ENCODE measurements at regions not wholly inside any gene's neighbourhood (a gene's known extent, or its start where the extent isn't known, plus 50 kb on each side); places are given as distances from the start of the nearest gene placed in this dataset.

DNA sequence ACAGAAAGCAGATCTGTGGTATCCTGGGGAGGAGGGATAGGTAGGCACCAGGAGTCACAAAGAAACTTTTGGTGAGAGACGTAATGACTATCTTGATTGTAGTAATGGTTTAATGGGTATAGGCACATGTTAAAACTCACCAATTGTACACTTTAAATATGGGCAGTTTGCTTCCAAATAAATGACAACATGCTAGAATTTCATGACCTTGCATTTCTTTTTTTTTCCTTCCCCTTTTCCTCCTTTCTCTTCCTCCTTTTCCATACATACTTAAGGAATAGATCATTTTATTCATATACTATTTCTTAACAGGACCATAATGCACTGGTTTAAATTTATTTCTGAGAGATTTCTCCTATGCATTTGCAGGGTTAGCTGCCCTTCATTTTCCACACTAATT is 341.8 kb downstream of the TMEM182 start:
- FAIRE-seq = no peak

DNA sequence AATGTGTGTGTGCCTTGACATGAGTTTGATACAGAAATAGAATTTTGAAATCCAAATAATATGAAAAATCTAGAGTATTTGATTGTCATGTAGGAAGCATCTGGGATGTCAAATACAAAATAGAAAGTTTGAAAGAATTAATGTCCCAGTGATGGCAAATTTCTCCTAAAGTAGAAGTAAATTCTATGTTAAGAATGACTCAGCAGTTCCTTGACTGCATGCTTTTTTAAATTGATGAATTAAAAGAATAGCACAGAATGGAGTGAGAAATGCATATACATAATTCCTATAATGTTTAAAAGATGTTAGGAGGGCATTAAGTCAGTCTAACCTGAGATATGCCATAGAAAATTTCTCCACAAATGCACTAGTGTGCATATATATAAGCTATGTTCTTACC is 357.5 kb downstream of the TMEM182 start:
- no peak for DNase-seq (ENCODE audit: insufficient read length, low spot score)
- FAIRE-seq = no peak

More for the DNA sequence above, 341.8 kb downstream of the TMEM182 start:
- no peak for DNase-seq (ENCODE audit: insufficient read length, low spot score)

DNA sequence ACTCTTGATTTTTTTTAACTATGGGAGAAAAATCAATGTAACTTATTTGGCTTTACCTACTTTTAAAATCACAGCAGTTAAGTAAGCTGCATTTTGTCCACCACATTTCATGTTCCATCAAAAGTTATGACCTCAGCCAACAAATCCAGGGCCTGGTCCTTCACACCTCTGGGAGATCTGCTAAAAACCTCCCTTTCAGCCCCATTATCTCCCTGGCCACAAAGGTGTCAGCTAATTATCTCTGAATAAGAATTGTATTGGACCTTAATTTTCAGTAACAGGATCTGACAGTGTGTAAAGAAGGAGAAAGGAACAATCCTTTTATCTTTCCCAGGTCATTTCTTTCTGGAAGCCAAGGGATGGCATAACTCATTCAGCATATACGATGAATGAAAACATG is 359.3 kb downstream of the TMEM182 start:
- DNase-seq (ENCODE audit: insufficient read length, low spot score) (no peak), FAIRE-seq (no peak)

DNA sequence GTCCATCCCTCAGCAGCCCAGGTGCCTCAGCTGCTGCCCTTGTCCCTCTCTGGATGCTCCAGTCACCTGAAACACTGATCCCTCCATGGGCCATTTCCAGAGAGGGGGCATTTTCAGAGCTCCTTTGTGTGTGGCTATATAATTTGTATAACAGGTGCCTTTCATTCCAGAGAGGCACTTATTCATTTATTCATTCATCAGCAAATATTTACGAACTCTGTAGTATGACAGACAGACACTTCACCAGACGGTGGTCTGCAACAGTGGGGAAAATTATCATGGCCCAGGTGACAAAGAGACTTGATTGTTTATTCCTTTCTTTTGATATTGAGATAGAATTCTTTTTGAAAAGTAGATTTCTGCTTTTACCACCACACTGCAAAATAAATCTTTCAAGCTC is 361.7 kb downstream of the TMEM182 start:
- no peak for FAIRE-seq

DNA sequence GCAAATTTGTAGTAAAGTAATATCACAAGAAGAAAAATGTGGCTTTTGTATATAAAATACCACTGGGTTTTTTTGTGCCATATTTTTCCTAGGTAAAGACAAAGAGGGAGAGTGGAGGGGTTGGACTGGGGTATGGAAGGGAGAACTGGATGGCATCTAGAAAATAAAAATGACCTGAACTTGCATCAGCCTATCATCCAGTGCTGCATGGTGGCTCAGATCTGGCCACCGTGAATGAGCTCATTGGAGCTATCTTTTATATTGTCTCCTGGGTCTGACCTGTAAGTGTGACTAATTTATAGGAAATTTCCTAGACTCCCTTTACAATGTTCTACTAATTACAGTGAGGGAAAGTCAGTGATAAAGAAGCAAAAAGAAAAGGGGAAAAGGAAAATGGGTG is 369.0 kb downstream of the TMEM182 start:
- FAIRE-seq (no peak), DNase-seq (ENCODE audit: insufficient read length, low spot score) (no peak)

More for the DNA sequence above, 361.7 kb downstream of the TMEM182 start:
- no peak for DNase-seq (ENCODE audit: insufficient read length, low spot score)

DNA sequence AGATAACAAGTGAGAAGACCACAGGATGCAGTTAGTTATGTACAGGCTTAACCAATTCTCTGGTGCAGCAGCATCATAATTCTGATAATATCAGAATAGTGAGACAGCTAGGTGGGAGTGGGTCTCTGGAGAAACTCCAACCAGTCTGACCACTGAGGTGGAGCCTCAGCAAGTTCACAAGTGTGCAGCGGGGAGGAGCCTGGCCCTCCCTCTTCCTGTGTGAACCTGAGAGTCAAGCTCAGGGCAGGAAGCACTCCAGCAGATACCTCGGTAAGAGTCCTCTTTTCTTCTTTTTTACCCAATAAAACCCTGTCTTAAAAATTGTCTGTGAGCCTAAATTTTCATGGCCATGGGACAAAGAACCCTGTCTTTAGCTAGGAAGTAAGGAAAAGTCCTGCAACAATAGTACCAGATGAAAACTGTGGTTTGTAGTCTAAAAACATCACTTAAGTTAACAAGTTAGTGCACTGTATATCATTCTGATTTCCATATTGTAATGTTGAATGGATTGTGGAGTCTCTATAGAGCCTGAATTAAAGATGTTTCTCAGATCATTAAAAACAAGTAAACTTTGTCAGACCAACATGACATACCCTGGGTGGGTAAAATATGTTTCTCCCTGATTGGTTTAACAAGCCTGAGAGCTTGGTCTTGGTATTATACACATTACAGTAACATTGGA is 370.8 kb downstream of the TMEM182 start:
- DNase-seq (ENCODE audit: insufficient read length, low spot score) (no peak), FAIRE-seq (peak; percentile 28)

DNA sequence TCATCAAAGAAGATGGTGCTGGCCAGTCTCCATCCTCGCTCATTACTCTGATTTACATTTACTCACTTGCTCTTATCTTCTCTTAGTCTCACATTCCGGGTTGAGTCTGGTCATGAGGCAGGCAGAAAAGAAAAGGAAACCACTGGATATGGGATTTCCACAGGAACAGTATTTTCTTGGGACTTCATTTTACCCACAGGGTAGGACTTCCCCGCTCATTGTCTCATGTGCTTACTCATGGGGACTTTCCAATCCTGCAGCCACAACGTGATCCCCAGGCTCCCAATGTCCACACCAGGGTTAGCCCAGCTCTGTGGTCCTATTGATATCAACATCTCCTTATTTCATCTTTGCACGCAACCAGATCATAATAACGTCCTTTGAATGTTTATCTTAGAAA is 373.8 kb downstream of the TMEM182 start:
- no peak for FAIRE-seq

DNA sequence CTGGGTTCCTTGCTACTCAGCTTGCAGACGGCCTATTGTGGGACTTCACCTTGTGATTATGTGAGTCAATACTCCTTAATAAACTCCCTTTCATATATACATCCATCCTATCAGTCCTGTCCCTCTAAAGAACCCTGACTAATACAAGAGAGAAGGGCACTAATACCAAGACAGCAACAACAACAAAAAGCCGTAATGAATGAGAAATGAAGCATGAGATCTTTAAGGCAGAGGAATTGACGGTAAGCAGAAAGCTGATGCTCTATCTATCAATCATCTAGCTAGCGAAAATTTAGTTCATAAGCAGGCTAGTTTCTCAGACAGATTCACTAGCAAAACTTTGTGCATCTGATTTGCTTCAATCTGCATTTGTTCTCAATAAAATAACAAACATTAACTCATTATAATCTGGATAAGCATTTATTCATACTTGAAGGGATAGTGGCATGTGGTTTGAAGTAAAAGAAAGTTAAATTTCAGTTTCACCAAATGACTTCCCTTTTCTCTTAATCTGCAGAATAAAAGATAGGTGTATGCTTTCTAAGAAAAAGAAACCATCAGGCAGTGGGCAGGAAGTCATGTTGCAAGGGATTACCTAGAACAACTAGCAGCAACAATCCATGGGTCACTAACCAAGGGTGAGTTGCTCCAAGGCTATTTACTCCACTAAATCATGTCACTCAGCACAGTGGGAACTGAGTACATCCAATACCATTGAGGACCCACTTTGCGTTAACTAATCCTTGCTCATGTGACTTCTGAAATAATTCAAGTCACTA is 376.5 kb downstream of the TMEM182 start:
- FAIRE-seq (no peak), DNase-seq (ENCODE audit: insufficient read length, low spot score) (no peak)

More for the DNA sequence above, 373.8 kb downstream of the TMEM182 start:
- DNase-seq (ENCODE audit: insufficient read length, low spot score) = no peak

DNA sequence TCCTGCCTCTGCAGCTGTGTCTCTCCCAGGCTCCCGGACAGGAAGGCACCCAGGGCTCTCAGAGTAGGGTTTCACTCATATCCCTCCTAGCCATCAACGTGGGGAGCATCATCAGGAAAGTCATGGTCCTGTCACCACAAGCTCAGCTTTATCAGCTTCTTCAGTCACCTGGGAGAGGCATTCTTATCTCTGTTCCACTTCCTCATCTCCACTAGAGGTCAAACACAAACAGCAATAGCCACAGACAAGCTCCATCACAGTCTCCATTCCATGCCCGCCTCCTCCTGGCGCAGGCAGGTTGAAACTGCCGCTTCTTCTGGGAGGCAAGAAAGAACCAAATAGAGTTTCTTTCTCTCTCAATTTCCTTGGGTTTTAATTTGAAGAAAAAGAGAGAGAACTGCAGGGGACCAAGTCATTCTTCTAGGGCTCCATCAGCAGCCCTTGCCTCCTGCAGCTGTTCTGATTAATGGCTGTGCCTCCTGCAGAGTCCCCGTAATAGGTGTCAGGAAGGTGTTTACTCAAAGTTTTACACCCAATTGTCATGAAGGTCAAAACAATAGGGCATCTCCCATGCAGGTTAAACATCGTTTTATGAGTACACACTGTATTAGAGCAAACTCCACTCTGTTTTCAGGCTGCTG is 377.9 kb downstream of the TMEM182 start:
- FAIRE-seq (no peak), DNase-seq (ENCODE audit: insufficient read length, low spot score) (no peak)

DNA sequence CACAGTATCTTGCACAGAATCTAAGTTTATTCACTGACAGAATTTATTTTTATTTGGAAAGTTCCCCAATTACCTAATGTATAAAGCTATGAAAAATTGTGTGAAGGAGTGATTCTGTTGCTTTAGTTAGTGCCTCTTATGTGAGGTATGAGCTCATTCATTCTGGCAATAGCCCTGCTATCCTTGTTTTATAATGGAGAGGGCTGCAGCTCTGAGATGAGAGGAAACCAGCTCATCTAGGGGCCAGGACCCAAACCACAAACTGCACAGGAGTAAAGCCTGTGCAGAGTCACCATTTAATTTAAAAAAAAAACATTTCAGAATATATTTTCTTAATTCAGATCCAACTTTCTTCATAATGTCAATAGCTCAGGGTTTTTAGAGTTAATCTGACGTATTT is 383.0 kb downstream of the TMEM182 start:
- FAIRE-seq = no peak
- no peak for DNase-seq (ENCODE audit: insufficient read length, low spot score)

DNA sequence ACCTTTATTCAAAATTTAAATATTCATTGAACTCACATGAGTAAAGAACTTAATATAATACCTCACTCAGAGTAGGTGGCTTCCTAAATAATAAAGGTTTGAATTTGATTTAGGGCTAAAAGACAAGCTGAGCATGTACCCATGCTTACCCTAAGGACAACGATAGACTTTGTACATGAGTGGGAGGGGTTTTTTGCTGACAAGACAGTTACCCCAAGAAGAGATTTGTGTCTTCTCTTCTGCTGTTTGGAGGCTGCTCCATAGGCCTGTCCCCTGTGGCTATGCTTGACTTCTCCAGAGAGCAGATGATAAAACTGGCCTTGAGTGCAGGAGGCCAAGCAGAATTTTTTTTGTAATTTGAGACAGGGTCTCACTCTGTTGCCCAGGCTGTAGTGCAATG is 383.9 kb downstream of the TMEM182 start:
- DNase-seq (ENCODE audit: insufficient read length, low spot score) (no peak), FAIRE-seq (no peak)

DNA sequence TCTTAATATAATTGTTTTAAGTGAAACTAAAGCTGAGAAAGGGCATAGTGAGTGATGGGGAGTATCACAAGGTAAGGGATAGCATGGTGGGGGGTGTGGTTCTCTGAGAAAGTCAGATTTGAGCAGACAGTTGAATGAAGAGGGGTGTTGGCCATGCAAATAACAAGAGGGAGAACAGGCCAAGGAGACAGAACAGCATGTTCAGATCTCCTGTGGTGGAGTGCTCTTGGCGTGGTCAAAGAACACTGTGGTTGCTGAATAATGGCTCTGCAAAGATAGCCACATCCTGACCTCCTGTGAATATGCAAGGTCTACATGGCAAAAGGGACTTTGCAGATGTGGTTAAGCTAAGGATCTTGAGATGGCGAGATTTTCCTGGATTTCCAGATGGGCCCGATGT is 389.2 kb downstream of the TMEM182 start:
- DNase-seq (ENCODE audit: insufficient read length, low spot score) (no peak), FAIRE-seq (no peak)

DNA sequence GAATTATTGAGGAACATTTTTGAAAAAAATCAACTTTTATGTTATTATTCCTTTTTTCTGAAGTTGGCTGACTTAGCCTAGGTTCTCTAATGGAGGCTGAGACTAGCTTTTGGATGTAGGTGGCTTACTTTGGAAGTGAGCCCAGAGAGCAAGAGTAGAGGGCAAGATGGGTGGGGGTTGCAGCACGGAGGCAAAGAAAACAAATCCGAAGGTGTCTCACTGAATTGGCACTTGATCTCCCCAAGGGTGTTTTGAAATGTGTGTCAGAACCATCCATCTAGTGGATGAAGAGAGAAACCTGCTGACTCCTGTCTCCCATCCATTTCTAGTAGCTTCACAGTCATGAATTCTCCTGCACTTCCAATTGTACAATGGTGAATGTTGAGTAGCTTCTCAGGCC is 390.7 kb downstream of the TMEM182 start:
- FAIRE-seq = no peak

DNA sequence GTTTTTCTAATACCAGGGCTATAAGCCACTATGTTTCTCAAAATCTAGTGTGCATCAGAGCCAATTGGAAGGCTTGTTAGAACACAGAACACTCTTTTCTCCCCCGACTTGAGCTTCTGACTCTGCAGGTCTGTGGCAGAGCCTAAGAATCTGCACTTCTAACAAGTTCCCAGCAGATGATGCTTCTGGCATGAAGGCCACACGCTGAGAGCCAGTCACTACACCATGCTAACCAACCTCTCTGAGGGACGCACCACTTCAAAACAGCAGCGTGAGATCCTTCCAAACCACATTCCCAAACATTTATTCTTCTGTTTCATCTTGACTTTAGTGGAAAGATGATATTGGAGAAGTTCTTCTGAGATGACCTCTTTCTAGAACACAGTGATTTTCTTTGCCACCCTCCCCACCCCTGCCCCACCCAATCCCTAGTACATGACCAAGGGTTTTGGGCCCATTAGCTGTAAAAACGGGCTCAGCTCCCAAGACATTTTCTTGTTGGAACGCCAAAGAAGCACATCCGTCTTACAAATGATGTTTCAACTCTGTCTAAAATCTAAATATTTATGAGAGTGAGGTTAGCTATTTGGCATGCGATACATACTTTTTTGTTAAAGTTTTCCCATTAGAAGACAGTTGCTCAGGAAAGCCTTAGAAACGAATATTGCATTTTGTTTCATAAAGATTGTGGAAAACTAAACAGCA is 391.9 kb downstream of the TMEM182 start:
- FAIRE-seq = no peak
- DNase-seq (ENCODE audit: insufficient read length, low spot score) = no peak

More for the DNA sequence above, 390.7 kb downstream of the TMEM182 start:
- no peak for DNase-seq (ENCODE audit: insufficient read length, low spot score)

DNA sequence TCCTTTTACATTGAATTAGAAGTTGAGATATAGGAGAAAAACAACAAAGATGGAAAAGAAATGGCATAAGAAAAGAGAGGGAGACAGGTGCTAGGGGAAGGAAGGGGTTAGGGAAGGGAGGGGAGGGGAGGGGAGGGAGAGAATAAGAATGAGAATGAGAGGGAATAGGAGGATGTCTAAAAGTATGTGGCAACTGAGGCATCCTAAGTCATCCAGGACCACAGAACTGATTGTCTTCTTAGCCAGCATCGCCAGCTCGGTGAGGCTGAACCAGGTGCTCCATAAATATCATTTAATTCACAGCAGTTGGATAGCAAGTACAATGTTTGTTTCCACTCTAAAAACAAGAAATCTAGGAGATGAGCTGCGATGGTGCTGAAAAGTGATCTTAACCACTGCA is 393.5 kb downstream of the TMEM182 start:
- DNase-seq (ENCODE audit: insufficient read length, low spot score) (no peak), FAIRE-seq (no peak)

DNA sequence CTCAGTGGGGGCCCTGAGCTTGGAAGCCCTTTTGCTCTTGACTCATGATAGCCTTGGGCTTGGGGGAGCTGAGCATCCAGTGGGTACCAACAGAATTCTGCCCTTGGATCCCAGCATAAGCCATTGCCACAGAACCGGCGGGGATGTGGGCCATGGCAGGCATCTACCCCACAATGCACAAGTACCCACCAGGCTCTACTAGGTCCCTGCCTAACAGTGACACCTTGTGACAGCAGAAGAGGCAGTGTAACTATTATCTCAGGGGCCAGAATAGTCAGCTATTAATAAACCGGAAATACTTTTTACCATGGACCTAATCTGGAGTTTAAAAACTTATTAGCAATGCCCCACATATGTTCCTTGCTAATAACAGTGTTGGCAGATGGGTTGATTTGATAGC is 397.2 kb downstream of the TMEM182 start:
- FAIRE-seq (no peak), DNase-seq (ENCODE audit: insufficient read length, low spot score) (no peak)

DNA sequence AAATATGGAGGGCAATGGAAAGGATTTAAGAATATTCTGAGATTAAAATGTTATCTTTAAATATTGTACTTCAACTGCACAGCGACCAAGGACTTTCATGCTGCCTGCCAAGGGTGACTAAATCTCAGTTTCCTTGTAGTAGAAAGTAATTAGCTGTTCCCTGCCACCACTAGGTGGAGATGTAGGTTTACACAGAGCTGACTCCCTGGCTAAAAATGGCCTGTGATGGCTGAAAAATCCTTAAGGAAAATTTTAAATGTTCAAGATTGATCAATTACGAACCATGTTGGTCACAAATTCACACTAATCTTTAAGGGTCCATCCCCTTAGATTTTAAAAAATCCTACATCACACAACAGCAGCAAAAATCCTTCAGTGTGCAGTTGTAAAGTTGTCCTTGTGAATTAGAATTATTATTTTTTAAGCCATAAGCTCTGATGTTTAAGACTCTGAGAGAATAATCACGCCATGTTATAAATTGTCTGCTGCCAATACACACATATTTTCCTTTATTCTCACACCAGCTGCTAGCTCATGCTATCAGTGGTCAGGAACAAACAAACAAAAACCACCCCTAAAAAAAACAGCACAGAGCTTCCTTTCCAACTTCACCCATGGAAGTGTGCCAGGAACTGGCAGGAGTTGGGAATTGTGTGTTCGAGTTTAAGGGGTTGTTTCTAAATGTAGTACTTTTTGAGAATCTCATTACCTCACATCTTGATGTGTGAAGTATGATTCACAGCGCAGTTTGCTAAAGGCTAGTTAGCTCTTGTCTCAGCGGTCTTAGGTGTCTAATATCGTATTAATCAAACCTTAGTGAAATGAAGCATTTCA is 399.8 kb downstream of the TMEM182 start:
- FAIRE-seq (no peak), DNase-seq (ENCODE audit: insufficient read length, low spot score) (peak; percentile 24)

DNA sequence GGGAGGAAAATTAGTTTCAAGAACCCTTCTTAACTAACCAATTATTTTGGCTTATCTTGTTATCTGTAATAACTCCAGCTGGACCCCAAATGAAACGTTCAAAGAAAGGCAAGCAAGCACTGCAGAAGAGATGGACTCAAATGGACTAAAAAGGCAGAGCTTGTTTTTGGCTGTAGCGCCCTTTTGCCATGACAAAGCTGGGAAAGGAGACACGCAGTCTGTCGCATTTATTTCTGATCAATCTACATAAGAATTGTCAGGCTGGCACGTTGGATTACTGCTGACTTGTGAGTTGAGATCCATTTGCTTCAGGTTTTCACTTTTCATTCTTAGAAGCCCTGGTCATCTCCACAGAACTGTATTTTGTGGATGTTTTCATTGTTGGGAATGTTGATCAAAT is 402.9 kb downstream of the TMEM182 start:
- DNase-seq (ENCODE audit: insufficient read length, low spot score) = no peak
- FAIRE-seq = no peak

DNA sequence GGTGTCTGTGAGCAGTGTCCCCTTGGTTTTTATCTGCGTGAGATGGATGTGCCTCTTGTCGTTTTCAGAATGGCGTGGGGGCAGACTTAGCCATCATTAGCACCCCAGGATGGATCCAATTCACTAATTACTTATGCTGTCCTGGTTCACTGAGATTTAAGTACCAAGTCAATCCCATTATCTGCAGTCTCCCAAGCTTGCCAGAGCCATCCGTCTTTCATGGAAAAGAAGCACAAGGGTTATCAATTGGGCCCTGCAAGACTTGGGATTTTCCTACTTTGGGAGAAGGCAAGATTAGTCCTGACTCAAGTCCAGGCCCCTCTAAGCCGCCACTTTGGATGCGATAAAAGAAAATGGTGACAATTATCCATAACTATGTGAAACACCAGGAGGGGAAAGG is 404.0 kb downstream of the TMEM182 start:
- DNase-seq (ENCODE audit: insufficient read length, low spot score) (no peak), FAIRE-seq (no peak)
